WTC11 (cell line): ENCODE measurements at regions not wholly inside any gene's neighbourhood (a gene's known extent, or its start where the extent isn't known, plus 50 kb on each side); places are given as distances from the start of the nearest gene placed in this dataset.

Source experiments
- ATAC-seq: fragments of 200-7000 bp; cut with Tn5 transposase; 2 replicates; pipeline ENCODE4 v1.10.0; 2021; ENCODE audit warnings: mild to moderate bottlenecking, moderate library complexity
- CTCF ChIA-PET: fragments of 300-600 bp; sonication (Branson Sonifier 250); formaldehyde crosslinking; loops from one replicate; lab custom pipeline; 2021; ENCODE audit warnings: antibody characterized with exemption; lab: Charles Lee
- POLR2A ChIA-PET: fragments of 350-600 bp; sonication (Branson Sonifier 250); formaldehyde crosslinking; loops from one replicate; lab custom pipeline; 2021; ENCODE audit warnings: antibody characterized with exemption; lab: Charles Lee
- DNase-seq: peaks from one replicate; pipeline ENCODE4 v3.0.0; 2021; ENCODE audit warnings: low spot score
- H3K27ac Mint-ChIP-seq: 2 replicates; pipeline ENCODE4 v1.8.0; 2021; ENCODE audit warnings: mixed read lengths
- H3K27me3 Mint-ChIP-seq: 2 replicates; pipeline ENCODE4 v1.8.0; 2021; ENCODE audit warnings: low read depth, mild to moderate bottlenecking, moderate library complexity, mixed read lengths
- H3K36me3 Mint-ChIP-seq: 2 replicates; pipeline ENCODE4 v1.8.0; 2021; ENCODE audit warnings: mixed read lengths
- H3K4me1 Mint-ChIP-seq: 2 replicates; pipeline ENCODE4 v1.8.0; 2022; ENCODE audit warnings: mixed read lengths
- H3K4me3 Mint-ChIP-seq: 2 replicates; pipeline ENCODE4 v1.8.0; 2021; ENCODE audit warnings: mild to moderate bottlenecking, moderate library complexity, mixed read lengths
- H3K9me3 Mint-ChIP-seq: 2 replicates; pipeline ENCODE4 v1.8.0; 2021; ENCODE audit warnings: mixed read lengths
- ATF1 ChIP-seq: sonication (generic); formaldehyde crosslinking; IDR thresholded peaks from 2 replicates; pipeline ENCODE4 v1.8.1; 2023; ENCODE audit warnings: mild to moderate bottlenecking, moderate library complexity, missing genetic modification reagents
- CREM ChIP-seq: sonication (generic); formaldehyde crosslinking; IDR thresholded peaks from 2 replicates; pipeline ENCODE4 v1.8.1; 2022; ENCODE audit warnings: mild to moderate bottlenecking, missing genetic modification reagents, moderate library complexity
- EMX1 ChIP-seq: fragments of 250-450 bp; sonication (Bioruptor Pico); IDR thresholded peaks from 2 replicates; pipeline ENCODE4 v1.8.0; 2021; ENCODE audit warnings: mild to moderate bottlenecking
- GRHL2 ChIP-seq: fragments of 250-450 bp; sonication (Bioruptor Pico); IDR thresholded peaks from 2 replicates; pipeline ENCODE4 v1.8.0; 2022; ENCODE audit warnings: mild to moderate bottlenecking, moderate library complexity; ENCODE audit not compliant: insufficient replicate concordance, severe bottlenecking
- GTF2I ChIP-seq: fragments of 250-450 bp; sonication (Bioruptor Pico); conservative IDR thresholded peaks from 2 replicates; pipeline ENCODE4 v1.4.0; 2021; ENCODE audit warnings: mild to moderate bottlenecking
- IRF2 ChIP-seq: sonication (generic); formaldehyde crosslinking; IDR thresholded peaks from 2 replicates; pipeline ENCODE4 v1.8.0; 2022; ENCODE audit warnings: low read depth, missing genetic modification reagents, borderline replicate concordance
- JAZF1 ChIP-seq: fragments of 250-450 bp; sonication (Bioruptor Pico); IDR thresholded peaks from 2 replicates; pipeline ENCODE4 v1.9.0; 2021; ENCODE audit warnings: moderate library complexity, mild to moderate bottlenecking, inconsistent platforms
- JUN ChIP-seq: sonication (generic); formaldehyde crosslinking; IDR thresholded peaks from 2 replicates; pipeline ENCODE4 v1.8.0; 2023; ENCODE audit warnings: mild to moderate bottlenecking, missing genetic modification reagents
- NR2C2 ChIP-seq: sonication (generic); formaldehyde crosslinking; IDR thresholded peaks from 2 replicates; pipeline ENCODE4 v1.8.0; 2022; ENCODE audit warnings: mild to moderate bottlenecking, missing genetic modification reagents
- NR3C1 ChIP-seq: sonication (generic); formaldehyde crosslinking; conservative IDR thresholded peaks from 2 replicates; pipeline ENCODE4 v1.8.1; 2023; ENCODE audit warnings: low read depth, mild to moderate bottlenecking, missing genetic modification reagents
- RORB ChIP-seq: fragments of 250-450 bp; sonication (Bioruptor Pico); IDR thresholded peaks from 2 replicates; pipeline ENCODE4 v1.9.0; 2021; ENCODE audit warnings: mild to moderate bottlenecking
- TEAD1 ChIP-seq: sonication (generic); formaldehyde crosslinking; IDR thresholded peaks from 2 replicates; pipeline ENCODE4 v1.8.0; 2022; ENCODE audit warnings: mild to moderate bottlenecking, missing genetic modification reagents
- TP53 ChIP-seq: sonication (generic); formaldehyde crosslinking; IDR thresholded peaks from 2 replicates; pipeline ENCODE4 v1.8.1; 2023; ENCODE audit warnings: mild to moderate bottlenecking, missing genetic modification reagents
- ZNF121 ChIP-seq: sonication (generic); formaldehyde crosslinking; IDR thresholded peaks from 2 replicates; pipeline ENCODE4 v1.8.0; 2023; ENCODE audit warnings: missing genetic modification reagents
- ZNF219 ChIP-seq: sonication (generic); formaldehyde crosslinking; IDR thresholded peaks from 2 replicates; pipeline ENCODE4 v1.8.0; 2023; ENCODE audit warnings: missing genetic modification reagents, mild to moderate bottlenecking, borderline replicate concordance
- ZNF232 ChIP-seq: sonication (generic); formaldehyde crosslinking; IDR thresholded peaks from 2 replicates; pipeline ENCODE4 v1.8.0; 2022; ENCODE audit warnings: mild to moderate bottlenecking, missing genetic modification reagents
- TF ChIP-seq, protein P1 (sequence below): sonication (generic); formaldehyde crosslinking; IDR thresholded peaks from 2 replicates; pipeline ENCODE4 v1.8.1; 2022; ENCODE audit warnings: mild to moderate bottlenecking, missing genetic modification reagents, moderate library complexity, borderline replicate concordance
- TF ChIP-seq, protein P2 (sequence below): sonication (generic); formaldehyde crosslinking; IDR thresholded peaks from 2 replicates; pipeline ENCODE4 v1.8.0; 2022; ENCODE audit warnings: mild to moderate bottlenecking, missing genetic modification reagents
- TF ChIP-seq, protein P3 (sequence below): sonication (generic); formaldehyde crosslinking; IDR thresholded peaks from 2 replicates; pipeline ENCODE4 v1.8.0; 2023; ENCODE audit warnings: mild to moderate bottlenecking, missing genetic modification reagents
- TF ChIP-seq, protein P4 (sequence below): sonication (generic); formaldehyde crosslinking; IDR thresholded peaks from 2 replicates; pipeline ENCODE4 v1.8.1; 2022; ENCODE audit warnings: missing genetic modification reagents, borderline replicate concordance
- TF ChIP-seq, protein P5 (sequence below): fragments of 250-450 bp; sonication (Bioruptor Pico); IDR thresholded peaks from 2 replicates; pipeline ENCODE4 v1.9.0; 2021; ENCODE audit warnings: mild to moderate bottlenecking
- TF ChIP-seq, protein P6 (sequence below): sonication (generic); formaldehyde crosslinking; IDR thresholded peaks from 2 replicates; pipeline ENCODE4 v1.8.1; 2023; ENCODE audit warnings: mild to moderate bottlenecking, missing genetic modification reagents, moderate library complexity
- TF ChIP-seq, protein P7 (sequence below): fragments of 250-450 bp; sonication (Bioruptor Pico); conservative IDR thresholded peaks from 2 replicates; pipeline ENCODE4 v1.9.0; 2021; ENCODE audit warnings: mild to moderate bottlenecking

DNA sequence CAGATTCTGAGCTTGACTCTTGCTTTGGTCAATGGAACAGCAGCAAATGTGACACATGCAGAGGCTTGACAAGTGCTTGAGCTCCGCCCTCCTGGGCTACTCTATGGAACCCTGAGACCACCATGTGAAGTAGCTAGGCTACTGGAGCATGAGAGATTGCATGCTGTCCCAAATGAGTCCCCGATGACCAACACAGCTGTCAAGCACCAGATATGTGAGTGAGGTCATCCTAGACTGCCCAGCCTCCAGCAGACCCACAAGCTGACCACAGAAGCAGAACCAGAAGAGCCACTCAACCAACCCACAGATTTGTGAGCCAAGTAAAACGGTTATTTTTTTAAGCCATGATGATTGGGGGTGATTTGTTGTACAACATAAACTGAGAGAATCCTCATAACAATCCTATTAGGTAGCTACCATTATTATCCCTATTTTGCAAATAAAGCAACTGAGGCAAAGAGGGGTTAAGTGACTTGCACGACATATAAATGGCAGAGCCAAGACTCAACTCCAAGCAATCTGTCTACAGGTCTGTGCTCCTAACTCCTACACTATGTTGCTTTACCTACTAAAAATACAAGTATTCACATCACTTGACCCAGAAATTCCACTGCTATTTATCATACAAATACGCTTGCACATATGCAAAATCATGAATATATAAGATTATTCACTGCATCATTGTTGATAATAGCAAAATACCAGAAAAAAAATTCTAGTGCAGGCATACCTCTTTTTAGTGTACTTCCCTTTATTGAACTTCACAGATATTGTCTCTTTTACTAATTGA, 136.2 kb downstream of the NDUFA12 start:
- Mint-ChIP-seq H3K36me3 (no peaks in the 10 kb centered on the region), H3K27me3 (peaks cover 17% of the 10 kb centered on the region), H3K4me1 (peaks cover 17% of the 10 kb centered on the region), H3K4me3 (no peak overlapping the region), H3K27ac (no peak overlapping the region), H3K9me3 (no peaks in the 10 kb centered on the region)
- ATAC-seq (no peak), DNase-seq (no peak)
- CTCF ChIA-PET: no interaction called here
- POLR2A ChIA-PET: no interaction called here
- TF ChIP-seq RORB (CRISPR knock-in tag) (no peak), ZNF121 (CRISPR knock-in tag) (no peak), ZNF232 (CRISPR knock-in tag) (no peak), TEAD1 (no peak), GTF2I (no peak), ZNF219 (CRISPR knock-in tag) (no peak)
- TF ChIP-seq, protein P1, sequence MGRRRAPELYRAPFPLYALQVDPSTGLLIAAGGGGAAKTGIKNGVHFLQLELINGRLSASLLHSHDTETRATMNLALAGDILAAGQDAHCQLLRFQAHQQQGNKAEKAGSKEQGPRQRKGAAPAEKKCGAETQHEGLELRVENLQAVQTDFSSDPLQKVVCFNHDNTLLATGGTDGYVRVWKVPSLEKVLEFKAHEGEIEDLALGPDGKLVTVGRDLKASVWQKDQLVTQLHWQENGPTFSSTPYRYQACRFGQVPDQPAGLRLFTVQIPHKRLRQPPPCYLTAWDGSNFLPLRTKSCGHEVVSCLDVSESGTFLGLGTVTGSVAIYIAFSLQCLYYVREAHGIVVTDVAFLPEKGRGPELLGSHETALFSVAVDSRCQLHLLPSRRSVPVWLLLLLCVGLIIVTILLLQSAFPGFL (CRISPR knock-in tag): no peak
- TF ChIP-seq, protein P2, sequence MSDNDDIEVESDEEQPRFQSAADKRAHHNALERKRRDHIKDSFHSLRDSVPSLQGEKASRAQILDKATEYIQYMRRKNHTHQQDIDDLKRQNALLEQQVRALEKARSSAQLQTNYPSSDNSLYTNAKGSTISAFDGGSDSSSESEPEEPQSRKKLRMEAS (CRISPR knock-in tag): no peak

DNA sequence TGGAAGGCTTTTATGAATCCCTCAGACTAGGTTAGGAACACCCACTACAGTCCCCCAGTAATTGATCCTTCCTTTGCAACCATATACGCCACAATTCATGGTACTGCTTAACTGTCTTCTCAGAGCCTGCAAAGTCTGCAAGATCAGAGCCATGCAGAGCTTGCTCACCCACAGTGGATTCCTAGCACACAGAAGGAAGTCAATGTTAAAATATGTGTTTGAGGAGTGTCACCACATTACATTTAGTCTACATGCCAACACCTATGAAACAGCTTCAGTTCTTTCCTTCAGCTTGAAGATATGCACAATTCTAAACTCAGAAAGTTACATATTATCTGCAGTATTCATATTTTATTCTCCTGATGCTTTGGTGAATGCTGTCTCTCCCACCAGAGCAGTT, 138.5 kb downstream of the NDUFA12 start:
- Mint-ChIP-seq H3K36me3 (no peaks in the 10 kb centered on the region), H3K4me1 (no peaks in the 10 kb centered on the region), H3K27ac (no peak overlapping the region), H3K4me3 (no peak overlapping the region), H3K9me3 (no peaks in the 10 kb centered on the region), H3K27me3 (no peaks in the 10 kb centered on the region)
- POLR2A ChIA-PET: interaction anchor here (0.7 kb wide), 1 partner anchor 15 kb away, joined by 11 read pairs; no protein-coding TSS in a partner anchor
- CTCF ChIA-PET: interaction anchor here (0.6 kb wide), 1 partner anchor 9 kb away, joined by 6 read pairs; no protein-coding TSS in a partner anchor
- ATAC-seq (no peak), DNase-seq (no peak)
- TF ChIP-seq RORB (CRISPR knock-in tag) (no peak), GRHL2 (CRISPR knock-in tag) (no peak), JUN (no peak), EMX1 (CRISPR knock-in tag) (no peak), TP53 (CRISPR knock-in tag) (no peak), ATF1 (CRISPR knock-in tag) (no peak), JAZF1 (CRISPR knock-in tag) (no peak), NR2C2 (CRISPR knock-in tag) (no peak), NR3C1 (CRISPR knock-in tag) (no peak), IRF2 (no peak), CREM (CRISPR knock-in tag) (no peak)
- TF ChIP-seq, protein P3, sequence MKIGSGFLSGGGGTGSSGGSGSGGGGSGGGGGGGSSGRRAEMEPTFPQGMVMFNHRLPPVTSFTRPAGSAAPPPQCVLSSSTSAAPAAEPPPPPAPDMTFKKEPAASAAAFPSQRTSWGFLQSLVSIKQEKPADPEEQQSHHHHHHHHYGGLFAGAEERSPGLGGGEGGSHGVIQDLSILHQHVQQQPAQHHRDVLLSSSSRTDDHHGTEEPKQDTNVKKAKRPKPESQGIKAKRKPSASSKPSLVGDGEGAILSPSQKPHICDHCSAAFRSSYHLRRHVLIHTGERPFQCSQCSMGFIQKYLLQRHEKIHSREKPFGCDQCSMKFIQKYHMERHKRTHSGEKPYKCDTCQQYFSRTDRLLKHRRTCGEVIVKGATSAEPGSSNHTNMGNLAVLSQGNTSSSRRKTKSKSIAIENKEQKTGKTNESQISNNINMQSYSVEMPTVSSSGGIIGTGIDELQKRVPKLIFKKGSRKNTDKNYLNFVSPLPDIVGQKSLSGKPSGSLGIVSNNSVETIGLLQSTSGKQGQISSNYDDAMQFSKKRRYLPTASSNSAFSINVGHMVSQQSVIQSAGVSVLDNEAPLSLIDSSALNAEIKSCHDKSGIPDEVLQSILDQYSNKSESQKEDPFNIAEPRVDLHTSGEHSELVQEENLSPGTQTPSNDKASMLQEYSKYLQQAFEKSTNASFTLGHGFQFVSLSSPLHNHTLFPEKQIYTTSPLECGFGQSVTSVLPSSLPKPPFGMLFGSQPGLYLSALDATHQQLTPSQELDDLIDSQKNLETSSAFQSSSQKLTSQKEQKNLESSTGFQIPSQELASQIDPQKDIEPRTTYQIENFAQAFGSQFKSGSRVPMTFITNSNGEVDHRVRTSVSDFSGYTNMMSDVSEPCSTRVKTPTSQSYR (CRISPR knock-in tag): no peak
- TF ChIP-seq, protein P4, sequence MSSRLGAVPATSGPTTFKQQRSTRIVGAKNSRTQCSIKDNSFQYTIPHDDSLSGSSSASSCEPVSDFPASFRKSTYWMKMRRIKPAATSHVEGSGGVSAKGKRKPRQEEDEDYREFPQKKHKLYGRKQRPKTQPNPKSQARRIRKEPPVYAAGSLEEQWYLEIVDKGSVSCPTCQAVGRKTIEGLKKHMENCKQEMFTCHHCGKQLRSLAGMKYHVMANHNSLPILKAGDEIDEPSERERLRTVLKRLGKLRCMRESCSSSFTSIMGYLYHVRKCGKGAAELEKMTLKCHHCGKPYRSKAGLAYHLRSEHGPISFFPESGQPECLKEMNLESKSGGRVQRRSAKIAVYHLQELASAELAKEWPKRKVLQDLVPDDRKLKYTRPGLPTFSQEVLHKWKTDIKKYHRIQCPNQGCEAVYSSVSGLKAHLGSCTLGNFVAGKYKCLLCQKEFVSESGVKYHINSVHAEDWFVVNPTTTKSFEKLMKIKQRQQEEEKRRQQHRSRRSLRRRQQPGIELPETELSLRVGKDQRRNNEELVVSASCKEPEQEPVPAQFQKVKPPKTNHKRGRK (CRISPR knock-in tag): no peak
- TF ChIP-seq, protein P5, sequence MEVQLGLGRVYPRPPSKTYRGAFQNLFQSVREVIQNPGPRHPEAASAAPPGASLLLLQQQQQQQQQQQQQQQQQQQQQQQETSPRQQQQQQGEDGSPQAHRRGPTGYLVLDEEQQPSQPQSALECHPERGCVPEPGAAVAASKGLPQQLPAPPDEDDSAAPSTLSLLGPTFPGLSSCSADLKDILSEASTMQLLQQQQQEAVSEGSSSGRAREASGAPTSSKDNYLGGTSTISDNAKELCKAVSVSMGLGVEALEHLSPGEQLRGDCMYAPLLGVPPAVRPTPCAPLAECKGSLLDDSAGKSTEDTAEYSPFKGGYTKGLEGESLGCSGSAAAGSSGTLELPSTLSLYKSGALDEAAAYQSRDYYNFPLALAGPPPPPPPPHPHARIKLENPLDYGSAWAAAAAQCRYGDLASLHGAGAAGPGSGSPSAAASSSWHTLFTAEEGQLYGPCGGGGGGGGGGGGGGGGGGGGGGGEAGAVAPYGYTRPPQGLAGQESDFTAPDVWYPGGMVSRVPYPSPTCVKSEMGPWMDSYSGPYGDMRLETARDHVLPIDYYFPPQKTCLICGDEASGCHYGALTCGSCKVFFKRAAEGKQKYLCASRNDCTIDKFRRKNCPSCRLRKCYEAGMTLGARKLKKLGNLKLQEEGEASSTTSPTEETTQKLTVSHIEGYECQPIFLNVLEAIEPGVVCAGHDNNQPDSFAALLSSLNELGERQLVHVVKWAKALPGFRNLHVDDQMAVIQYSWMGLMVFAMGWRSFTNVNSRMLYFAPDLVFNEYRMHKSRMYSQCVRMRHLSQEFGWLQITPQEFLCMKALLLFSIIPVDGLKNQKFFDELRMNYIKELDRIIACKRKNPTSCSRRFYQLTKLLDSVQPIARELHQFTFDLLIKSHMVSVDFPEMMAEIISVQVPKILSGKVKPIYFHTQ (CRISPR knock-in tag): no peak
- TF ChIP-seq, protein P6, sequence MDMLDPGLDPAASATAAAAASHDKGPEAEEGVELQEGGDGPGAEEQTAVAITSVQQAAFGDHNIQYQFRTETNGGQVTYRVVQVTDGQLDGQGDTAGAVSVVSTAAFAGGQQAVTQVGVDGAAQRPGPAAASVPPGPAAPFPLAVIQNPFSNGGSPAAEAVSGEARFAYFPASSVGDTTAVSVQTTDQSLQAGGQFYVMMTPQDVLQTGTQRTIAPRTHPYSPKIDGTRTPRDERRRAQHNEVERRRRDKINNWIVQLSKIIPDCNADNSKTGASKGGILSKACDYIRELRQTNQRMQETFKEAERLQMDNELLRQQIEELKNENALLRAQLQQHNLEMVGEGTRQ (CRISPR knock-in tag): no peak
- TF ChIP-seq, protein P7, sequence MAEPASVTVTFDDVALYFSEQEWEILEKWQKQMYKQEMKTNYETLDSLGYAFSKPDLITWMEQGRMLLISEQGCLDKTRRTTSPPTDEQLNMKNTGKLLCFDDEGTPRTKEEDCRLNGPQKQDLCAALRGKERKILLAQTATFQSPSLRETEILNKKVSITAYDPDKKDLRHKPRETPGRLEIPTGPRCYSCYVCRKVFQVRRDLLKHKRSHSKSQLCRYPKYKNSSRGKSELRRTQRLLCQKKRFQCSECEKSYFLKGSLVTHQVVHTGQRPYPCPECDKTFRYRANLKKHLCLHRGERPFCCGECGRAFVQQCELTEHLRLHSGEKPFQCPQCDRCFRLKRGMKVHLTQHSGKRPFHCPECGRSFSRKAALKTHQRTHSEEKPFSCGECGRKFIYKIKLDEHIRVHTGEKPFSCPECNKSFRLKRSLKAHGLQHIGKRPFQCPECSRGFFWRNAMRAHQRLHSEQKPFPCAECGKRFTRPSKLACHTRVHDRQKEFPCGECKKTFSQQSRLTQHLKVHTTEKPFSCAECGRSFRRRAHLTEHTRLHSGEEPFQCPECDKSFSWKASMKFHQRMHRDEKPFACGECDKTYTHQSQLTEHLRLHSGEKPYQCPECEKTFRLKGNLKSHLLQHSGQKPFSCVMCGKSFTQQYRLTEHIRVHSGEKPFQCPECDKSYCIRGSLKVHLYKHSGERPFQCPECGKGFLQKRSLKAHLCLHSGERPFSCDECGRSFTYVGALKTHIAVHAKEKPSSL: no peak
